ENCODE measurements at regions not wholly inside any gene's neighbourhood (a gene's known extent, or its start where the extent isn't known, plus 50 kb on each side); places are given as distances from the start of the nearest gene placed in this dataset.

GRCh38 chr10:2929480-2930258, 137.7 kb upstream of the PFKP start:
- no peak for ATAC-seq (ENCODE audit: low read depth)
- Mint-ChIP-seq H3K4me3 (no peak overlapping the region), H3K27me3 (peaks cover 12% of the 10 kb centered on the region), H3K9me3 (peaks cover 1% of the 10 kb centered on the region), H3K4me1 (no peaks in the 10 kb centered on the region), H3K27ac (peak overlapping the region; percentile 21), H3K36me3 (no peaks in the 10 kb centered on the region)
- DNase-seq (ENCODE audit: low spot score in 2 of 2), result no peak

- H3K9me3 Mint-ChIP-seq, result no peaks in the 10 kb centered on the region
- ATAC-seq (ENCODE audit: low read depth) (peak; percentile 70), DNase-seq (ENCODE audit: low spot score in 2 of 2) (peak; percentile 29 to 56)
- peaks cover 12% of the 10 kb centered on the region for H3K27me3 Mint-ChIP-seq
- H3K36me3 Mint-ChIP-seq, result no peaks in the 10 kb centered on the region
- H3K4me3 Mint-ChIP-seq, result no peak overlapping the region
- H3K27ac Mint-ChIP-seq, result no peak overlapping the region
- no peaks in the 10 kb centered on the region for H3K4me1 Mint-ChIP-seq
Observed at GRCh38 chr10:2927958-2928840, 139.1 kb upstream of the PFKP start.

GRCh38 chr10:2926918-2927660, 140.3 kb upstream of the PFKP start:
- no peak overlapping the region for H3K4me3 Mint-ChIP-seq
- no peaks in the 10 kb centered on the region for H3K9me3 Mint-ChIP-seq
- H3K27ac Mint-ChIP-seq, result no peak overlapping the region
- no peaks in the 10 kb centered on the region for H3K36me3 Mint-ChIP-seq
- no peaks in the 10 kb centered on the region for H3K4me1 Mint-ChIP-seq
- peaks cover 12% of the 10 kb centered on the region for H3K27me3 Mint-ChIP-seq
- DNase-seq (ENCODE audit: low spot score in 2 of 2), result no peak
- no peak for ATAC-seq (ENCODE audit: low read depth)

GRCh38 chr10:2925631-2926030, 141.7 kb upstream of the PFKP start:
- DNase-seq (ENCODE audit: low spot score in 2 of 2) (no peak), ATAC-seq (ENCODE audit: low read depth) (no peak)
- no peak overlapping the region for H3K27ac Mint-ChIP-seq
- peaks cover 20% of the 10 kb centered on the region for H3K27me3 Mint-ChIP-seq
- H3K4me1 Mint-ChIP-seq, result no peaks in the 10 kb centered on the region
- H3K9me3 Mint-ChIP-seq, result no peaks in the 10 kb centered on the region
- H3K4me3 Mint-ChIP-seq, result no peak overlapping the region
- no peaks in the 10 kb centered on the region for H3K36me3 Mint-ChIP-seq

GRCh38 chr10:2924431-2924830, 142.9 kb upstream of the PFKP start:
- ATAC-seq (ENCODE audit: low read depth), result no peak
- no peak overlapping the region for H3K4me3 Mint-ChIP-seq
- peaks cover 20% of the 10 kb centered on the region for H3K27me3 Mint-ChIP-seq

GRCh38 chr10:2921956-2922680, 145.2 kb upstream of the PFKP start:
- Mint-ChIP-seq H3K36me3 (no peaks in the 10 kb centered on the region), H3K27me3 (peaks cover 16% of the 10 kb centered on the region)
- no peak for ATAC-seq (ENCODE audit: low read depth)

More at GRCh38 chr10:2924431-2924830, 142.9 kb upstream of the PFKP start:
- H3K9me3 Mint-ChIP-seq, result no peaks in the 10 kb centered on the region
- H3K4me1 Mint-ChIP-seq, result no peaks in the 10 kb centered on the region
- H3K27ac Mint-ChIP-seq, result no peak overlapping the region
- no peaks in the 10 kb centered on the region for H3K36me3 Mint-ChIP-seq
- DNase-seq (ENCODE audit: low spot score in 2 of 2), result no peak

GRCh38 chr10:2920637-2921036, 146.7 kb upstream of the PFKP start:
- ATAC-seq (ENCODE audit: low read depth) (no peak), DNase-seq (ENCODE audit: low spot score in 2 of 2) (no peak)
- no peak overlapping the region for H3K4me3 Mint-ChIP-seq
- peaks cover 15% of the 10 kb centered on the region for H3K27me3 Mint-ChIP-seq
- no peaks in the 10 kb centered on the region for H3K36me3 Mint-ChIP-seq
- H3K9me3 Mint-ChIP-seq, result no peaks in the 10 kb centered on the region
- H3K27ac Mint-ChIP-seq, result no peak overlapping the region
- no peaks in the 10 kb centered on the region for H3K4me1 Mint-ChIP-seq

More at GRCh38 chr10:2921956-2922680, 145.2 kb upstream of the PFKP start:
- no peaks in the 10 kb centered on the region for H3K4me1 Mint-ChIP-seq
- H3K9me3 Mint-ChIP-seq, result no peaks in the 10 kb centered on the region
- H3K4me3 Mint-ChIP-seq, result no peak overlapping the region
- no peak overlapping the region for H3K27ac Mint-ChIP-seq
- no peak for DNase-seq (ENCODE audit: low spot score in 2 of 2)

GRCh38 chr10:2920168-2920567, 147.2 kb upstream of the PFKP start:
- Mint-ChIP-seq H3K27ac (no peak overlapping the region), H3K4me1 (no peaks in the 10 kb centered on the region), H3K4me3 (no peak overlapping the region), H3K36me3 (no peaks in the 10 kb centered on the region), H3K27me3 (peaks cover 15% of the 10 kb centered on the region), H3K9me3 (no peaks in the 10 kb centered on the region)
- ATAC-seq (ENCODE audit: low read depth), result no peak
- no peak for DNase-seq (ENCODE audit: low spot score in 2 of 2)

- H3K9me3 Mint-ChIP-seq, result no peaks in the 10 kb centered on the region
- no peaks in the 10 kb centered on the region for H3K36me3 Mint-ChIP-seq
- DNase-seq (ENCODE audit: low spot score in 2 of 2) (no peak), ATAC-seq (ENCODE audit: low read depth) (no peak)
- H3K27me3 Mint-ChIP-seq, result peaks cover 22% of the 10 kb centered on the region
- no peaks in the 10 kb centered on the region for H3K4me1 Mint-ChIP-seq
- H3K27ac Mint-ChIP-seq, result no peak overlapping the region
- H3K4me3 Mint-ChIP-seq, result no peak overlapping the region
Observed at GRCh38 chr10:2919016-2919415, 148.3 kb upstream of the PFKP start.

GRCh38 chr10:2918489-2918888, 148.9 kb upstream of the PFKP start:
- no peak for DNase-seq (ENCODE audit: low spot score in 2 of 2)
- Mint-ChIP-seq H3K9me3 (no peaks in the 10 kb centered on the region), H3K27me3 (peaks cover 20% of the 10 kb centered on the region), H3K4me1 (no peaks in the 10 kb centered on the region), H3K27ac (no peak overlapping the region), H3K36me3 (no peaks in the 10 kb centered on the region), H3K4me3 (no peak overlapping the region)
- ATAC-seq (ENCODE audit: low read depth), result no peak

- Mint-ChIP-seq H3K4me1 (no peaks in the 10 kb centered on the region), H3K4me3 (no peak overlapping the region), H3K9me3 (no peaks in the 10 kb centered on the region), H3K36me3 (no peaks in the 10 kb centered on the region), H3K27me3 (peaks cover 20% of the 10 kb centered on the region), H3K27ac (no peak overlapping the region)
- no peak for ATAC-seq (ENCODE audit: low read depth)
- DNase-seq (ENCODE audit: low spot score in 2 of 2), result no peak
Observed at GRCh38 chr10:2917926-2918325, 149.4 kb upstream of the PFKP start.

- no peak for DNase-seq (ENCODE audit: low spot score in 2 of 2)
- Mint-ChIP-seq H3K4me3 (no peak overlapping the region), H3K4me1 (no peaks in the 10 kb centered on the region), H3K27me3 (peaks cover 18% of the 10 kb centered on the region), H3K9me3 (no peaks in the 10 kb centered on the region), H3K27ac (no peak overlapping the region), H3K36me3 (no peaks in the 10 kb centered on the region)
- no peak for ATAC-seq (ENCODE audit: low read depth)
Observed at GRCh38 chr10:2915412-2915811, 151.9 kb upstream of the PFKP start.

GRCh38 chr10:2914741-2915140, 152.6 kb upstream of the PFKP start:
- no peak overlapping the region for H3K27ac Mint-ChIP-seq
- no peaks in the 10 kb centered on the region for H3K9me3 Mint-ChIP-seq
- H3K27me3 Mint-ChIP-seq, result peaks cover 18% of the 10 kb centered on the region
- no peak overlapping the region for H3K4me3 Mint-ChIP-seq
- no peaks in the 10 kb centered on the region for H3K4me1 Mint-ChIP-seq
- H3K36me3 Mint-ChIP-seq, result no peaks in the 10 kb centered on the region
- no peak for ATAC-seq (ENCODE audit: low read depth)
- no peak for DNase-seq (ENCODE audit: low spot score in 2 of 2)

Measured in memory B cell (primary cell).